ENCODE measurements at regions not wholly inside any gene's neighbourhood (a gene's known extent, or its start where the extent isn't known, plus 50 kb on each side); places are given as distances from the start of the nearest gene placed in this dataset.
"Not testable (repeated sequence)": the region's sequence is repeated elsewhere in the genome, so short reads cannot be mapped to it uniquely, and the experiment has no call there.

DNA sequence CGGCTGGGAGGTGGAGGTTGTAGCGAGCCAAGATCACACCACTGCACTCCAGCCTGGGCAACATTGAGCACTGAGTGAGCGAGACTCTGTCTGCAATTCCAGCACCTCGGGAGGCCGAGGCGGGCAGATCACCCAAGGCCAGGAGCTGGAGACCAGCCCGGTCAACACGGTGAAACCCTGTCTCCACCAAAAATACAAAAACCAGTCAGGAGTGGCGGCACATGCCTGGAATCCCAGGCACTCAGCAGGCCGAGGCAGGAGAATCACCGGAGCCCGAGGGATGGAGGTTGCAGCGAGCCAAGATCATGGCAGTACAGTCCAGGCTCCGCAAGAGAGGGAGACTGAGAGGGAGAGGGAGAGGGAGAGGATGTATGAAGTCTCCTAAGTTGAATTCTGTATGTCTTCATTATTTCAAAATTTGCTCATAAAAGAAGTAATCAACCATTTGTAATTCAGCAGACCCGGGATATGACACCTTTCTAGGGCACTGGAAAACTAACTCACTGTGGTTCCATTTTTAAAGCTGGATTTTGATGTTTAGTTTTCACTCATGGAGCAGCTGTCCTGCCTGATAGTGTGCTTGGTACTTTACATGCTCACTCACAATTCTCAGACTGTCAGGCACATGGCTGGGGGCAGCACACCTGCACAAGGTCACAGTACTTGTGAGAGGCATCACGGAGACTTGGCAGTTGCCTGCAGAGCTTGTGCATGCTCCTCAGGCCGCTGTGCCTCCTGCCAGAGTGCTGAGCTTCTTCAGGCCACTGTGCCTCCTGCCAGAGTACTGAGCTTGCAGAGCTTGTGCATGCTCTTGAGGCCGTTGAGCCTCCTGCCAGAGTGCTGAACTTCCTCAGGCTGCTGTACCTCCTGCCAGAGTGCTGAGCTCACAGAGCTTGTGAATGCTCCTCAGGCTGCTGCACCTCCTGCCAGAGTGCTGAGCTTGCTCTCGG is 106.2 kb downstream of the ERMARD start:
- Histone ChIP-seq H3K4me1 (ENCODE audit: control insufficient read depth, insufficient read depth, low read length, poor library complexity, severe bottlenecking) (peaks cover 3% of the 10 kb centered on the region), H3K27ac (ENCODE audit: insufficient read depth, low read length, poor library complexity, severe bottlenecking) (no peak overlapping the region), H3K27me3 (replicated peaks; ENCODE audit: control insufficient read depth, insufficient read depth, low read length, poor library complexity, severe bottlenecking) (no peaks in the 10 kb centered on the region), H3K36me3 (ENCODE audit: control insufficient read depth, insufficient read depth, low read length) (no peaks in the 10 kb centered on the region), H3K9me3 (ENCODE audit: control insufficient read depth, low read length) (no peaks in the 10 kb centered on the region), H3K4me3 (ENCODE audit: insufficient read depth, low read depth, low read length, poor library complexity, severe bottlenecking) (no peak overlapping the region)
- DNase-seq, result no peak

DNA sequence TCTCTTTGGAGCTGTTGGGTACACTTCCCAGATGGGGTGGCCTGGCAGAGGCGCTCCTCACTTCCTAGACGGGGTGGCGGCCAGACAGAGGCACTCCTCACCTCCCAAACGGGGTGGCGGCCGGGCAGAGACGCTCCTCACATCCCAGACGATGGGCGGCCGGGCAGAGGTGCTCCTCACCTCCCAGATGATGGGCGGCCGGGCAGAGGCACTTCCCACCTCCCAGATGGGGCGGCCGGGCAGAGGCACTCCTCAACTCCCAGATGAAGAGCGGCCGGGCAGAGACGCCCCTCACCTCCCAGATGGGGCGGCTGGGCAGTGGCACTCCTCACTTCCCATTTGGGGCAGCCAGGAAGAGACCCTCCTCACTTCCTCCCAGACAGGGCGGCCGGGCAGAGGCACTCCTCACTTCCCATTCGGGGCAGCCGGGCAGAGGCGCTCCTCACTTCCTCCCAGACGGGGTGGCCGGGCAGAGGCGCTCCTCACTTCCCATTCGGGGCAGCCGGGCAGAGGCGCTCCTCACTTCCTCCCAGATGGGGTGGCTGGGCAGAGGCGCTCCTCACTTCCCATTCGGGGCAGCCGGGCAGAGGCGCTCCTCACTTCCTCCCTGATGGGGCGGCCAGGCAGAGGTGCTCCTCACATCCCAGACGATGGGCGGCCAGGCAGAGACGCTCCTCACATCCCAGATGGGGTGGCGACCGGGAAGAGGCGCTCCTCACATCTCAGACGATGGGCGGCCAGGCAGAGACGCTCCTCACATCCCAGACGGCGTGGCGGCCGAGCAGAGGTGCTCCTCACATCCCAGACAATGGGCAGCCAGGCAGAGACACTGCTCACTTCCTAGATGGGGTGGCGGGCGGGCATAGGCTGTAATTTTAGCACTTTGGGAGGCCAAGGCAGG is 105.3 kb downstream of the ERMARD start:
- not testable (repeated sequence) for H3K4me1 ChIP-seq (ENCODE audit: control insufficient read depth, insufficient read depth, low read length, poor library complexity, severe bottlenecking); H3K27ac ChIP-seq (ENCODE audit: insufficient read depth, low read length, poor library complexity, severe bottlenecking); H3K36me3 ChIP-seq (ENCODE audit: control insufficient read depth, insufficient read depth, low read length); DNase-seq; H3K9me3 ChIP-seq (ENCODE audit: control insufficient read depth, low read length); H3K4me3 ChIP-seq (ENCODE audit: insufficient read depth, low read depth, low read length, poor library complexity, severe bottlenecking); H3K27me3 ChIP-seq (replicated peaks; ENCODE audit: control insufficient read depth, insufficient read depth, low read length, poor library complexity, severe bottlenecking)

DNA sequence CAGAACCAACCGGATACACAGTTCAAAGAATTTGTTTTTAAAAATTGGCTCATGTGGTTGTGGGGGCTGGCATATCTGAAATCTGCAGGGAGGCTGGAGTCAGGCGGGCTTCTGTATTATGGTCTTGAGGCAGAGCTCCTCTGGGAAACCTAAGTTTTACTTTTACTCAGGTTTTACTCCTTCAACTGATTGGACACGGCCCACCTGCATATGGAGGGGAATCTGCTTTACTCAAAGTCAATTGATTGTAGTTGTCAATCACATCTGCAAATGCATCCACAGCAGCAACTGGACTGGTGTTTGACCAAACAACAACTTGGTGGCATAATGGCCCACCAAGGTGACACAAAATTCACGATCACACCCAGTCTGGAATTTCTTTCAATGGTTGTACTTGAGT is 103.4 kb downstream of the ERMARD start:
- Histone ChIP-seq H3K9me3 (ENCODE audit: control insufficient read depth, low read length) (no peaks in the 10 kb centered on the region), H3K4me3 (ENCODE audit: insufficient read depth, low read depth, low read length, poor library complexity, severe bottlenecking) (no peak overlapping the region), H3K36me3 (ENCODE audit: control insufficient read depth, insufficient read depth, low read length) (no peaks in the 10 kb centered on the region), H3K27me3 (replicated peaks; ENCODE audit: control insufficient read depth, insufficient read depth, low read length, poor library complexity, severe bottlenecking) (no peaks in the 10 kb centered on the region), H3K27ac (ENCODE audit: insufficient read depth, low read length, poor library complexity, severe bottlenecking) (no peak overlapping the region), H3K4me1 (ENCODE audit: control insufficient read depth, insufficient read depth, low read length, poor library complexity, severe bottlenecking) (no peaks in the 10 kb centered on the region)
- no peak for DNase-seq

DNA sequence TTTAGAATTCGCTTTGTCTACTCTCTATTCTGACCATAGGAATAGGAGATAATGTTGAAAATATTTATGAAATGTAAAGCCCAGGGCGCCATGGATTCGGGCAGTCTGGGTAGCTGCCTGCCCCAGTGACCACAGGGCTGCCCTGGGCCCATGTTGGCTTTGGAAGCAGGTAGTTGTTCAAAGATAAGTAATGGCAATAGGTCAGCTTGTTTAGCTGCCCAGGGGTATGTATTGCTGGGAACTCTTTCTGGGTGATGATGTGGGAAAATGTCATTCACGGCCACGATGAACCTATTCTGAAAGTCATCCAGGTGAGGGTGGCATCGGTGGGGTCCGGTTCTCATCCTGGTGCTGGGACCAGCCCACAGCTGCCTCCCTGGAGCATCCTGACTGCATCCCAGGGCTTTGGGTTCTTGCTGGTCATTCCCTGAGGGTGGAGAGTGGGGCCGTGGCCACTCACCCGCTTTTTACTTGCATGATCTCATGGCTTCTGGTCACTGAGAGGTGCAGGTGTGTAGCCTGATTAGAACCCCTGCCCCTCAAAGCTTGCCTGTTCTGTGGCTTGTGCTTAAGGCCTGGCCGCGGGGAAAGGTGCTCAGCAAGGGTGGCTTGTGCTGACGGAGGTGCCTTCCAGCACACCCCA is 102.8 kb downstream of the ERMARD start:
- Histone ChIP-seq H3K27me3 (replicated peaks; ENCODE audit: control insufficient read depth, insufficient read depth, low read length, poor library complexity, severe bottlenecking) (no peaks in the 10 kb centered on the region), H3K4me1 (ENCODE audit: control insufficient read depth, insufficient read depth, low read length, poor library complexity, severe bottlenecking) (no peaks in the 10 kb centered on the region), H3K36me3 (ENCODE audit: control insufficient read depth, insufficient read depth, low read length) (no peaks in the 10 kb centered on the region), H3K4me3 (ENCODE audit: insufficient read depth, low read depth, low read length, poor library complexity, severe bottlenecking) (no peak overlapping the region), H3K27ac (ENCODE audit: insufficient read depth, low read length, poor library complexity, severe bottlenecking) (no peak overlapping the region), H3K9me3 (ENCODE audit: control insufficient read depth, low read length) (no peaks in the 10 kb centered on the region)
- DNase-seq, result no peak

DNA sequence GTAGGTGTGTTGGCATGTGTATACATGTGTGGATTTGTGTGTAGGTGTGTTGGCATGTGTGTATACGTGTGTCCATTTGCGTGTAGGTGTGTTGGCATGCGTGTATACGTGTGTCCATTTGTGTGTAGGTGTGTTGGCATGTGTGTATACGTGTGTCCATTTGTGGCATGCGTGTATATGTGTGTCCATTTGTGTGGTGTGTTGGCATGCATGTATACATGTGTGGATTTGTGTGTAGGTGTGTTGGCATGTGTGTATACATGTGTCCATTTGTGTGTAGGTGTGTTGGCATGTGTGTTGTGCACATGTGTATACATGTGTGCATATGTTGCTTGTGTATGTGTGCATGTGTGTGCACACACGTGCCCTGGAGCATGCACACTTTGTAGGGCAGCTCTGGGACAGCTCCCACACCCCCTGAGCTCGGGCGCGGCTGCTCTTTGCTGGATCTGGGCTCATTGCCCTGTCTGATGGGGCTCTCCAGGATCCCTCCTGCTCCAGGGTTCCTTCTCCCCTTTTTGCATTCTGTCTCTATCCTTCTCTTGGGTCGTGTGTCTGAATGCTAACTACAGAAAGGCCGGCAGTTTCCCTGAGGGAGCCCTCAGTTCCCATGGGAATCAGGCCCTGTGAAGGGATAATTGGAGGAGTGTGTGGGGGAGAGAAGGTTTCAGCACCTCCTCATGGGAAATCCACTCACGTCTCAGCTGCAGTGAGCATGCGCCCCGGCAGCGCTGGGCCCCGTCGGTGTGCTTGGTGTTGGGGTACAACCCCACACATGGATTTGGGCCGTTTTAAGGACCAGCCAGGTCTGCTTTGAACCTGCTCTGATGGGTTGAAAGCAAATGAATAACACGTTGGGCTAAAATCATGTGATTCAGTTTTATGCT is 102.0 kb downstream of the ERMARD start:
- H3K4me3 ChIP-seq (ENCODE audit: insufficient read depth, low read depth, low read length, poor library complexity, severe bottlenecking), result no peak overlapping the region
- no peaks in the 10 kb centered on the region for H3K9me3 ChIP-seq (ENCODE audit: control insufficient read depth, low read length)
- DNase-seq, result no peak
- H3K27me3 ChIP-seq (replicated peaks; ENCODE audit: control insufficient read depth, insufficient read depth, low read length, poor library complexity, severe bottlenecking), result no peaks in the 10 kb centered on the region
- no peaks in the 10 kb centered on the region for H3K36me3 ChIP-seq (ENCODE audit: control insufficient read depth, insufficient read depth, low read length)
- no peaks in the 10 kb centered on the region for H3K4me1 ChIP-seq (ENCODE audit: control insufficient read depth, insufficient read depth, low read length, poor library complexity, severe bottlenecking)
- no peak overlapping the region for H3K27ac ChIP-seq (ENCODE audit: insufficient read depth, low read length, poor library complexity, severe bottlenecking)

DNA sequence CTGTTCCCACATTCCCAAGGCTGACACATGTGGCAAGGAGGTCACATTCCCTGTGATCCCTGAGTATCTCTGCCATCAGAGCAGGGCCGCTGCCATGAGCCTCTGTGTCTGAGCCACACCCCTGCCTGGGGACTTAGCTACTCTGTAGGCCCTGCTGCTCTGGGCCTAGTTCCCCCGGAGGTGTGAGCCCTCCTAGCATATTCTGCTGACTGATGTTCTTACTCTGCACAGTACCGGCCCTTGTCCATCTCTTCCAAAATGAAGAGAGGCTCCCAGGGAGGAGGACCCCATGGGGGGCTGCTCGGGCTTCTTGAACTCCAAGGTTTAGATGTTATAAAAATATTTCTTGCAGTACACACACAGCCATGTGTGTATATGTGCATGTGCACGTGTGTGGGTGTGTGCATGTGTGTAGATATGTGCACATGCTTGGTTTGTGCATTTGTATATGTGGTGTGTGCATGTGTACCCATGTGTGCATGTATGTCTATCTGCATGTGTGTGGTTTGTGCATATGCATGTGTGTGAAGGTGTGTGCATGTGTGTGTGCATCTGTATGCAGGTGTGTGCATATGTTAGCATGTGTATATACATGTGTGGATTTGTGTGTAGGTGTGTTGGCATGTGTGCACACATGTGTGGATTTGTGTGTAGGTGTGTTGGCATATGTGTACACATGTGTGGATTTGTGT is 101.2 kb downstream of the ERMARD start:
- no peaks in the 10 kb centered on the region for H3K27me3 ChIP-seq (replicated peaks; ENCODE audit: control insufficient read depth, insufficient read depth, low read length, poor library complexity, severe bottlenecking)
- no peak for DNase-seq
- H3K4me1 ChIP-seq (ENCODE audit: control insufficient read depth, insufficient read depth, low read length, poor library complexity, severe bottlenecking), result no peaks in the 10 kb centered on the region
- H3K9me3 ChIP-seq (ENCODE audit: control insufficient read depth, low read length), result no peaks in the 10 kb centered on the region
- no peaks in the 10 kb centered on the region for H3K36me3 ChIP-seq (ENCODE audit: control insufficient read depth, insufficient read depth, low read length)
- H3K4me3 ChIP-seq (ENCODE audit: insufficient read depth, low read depth, low read length, poor library complexity, severe bottlenecking), result no peak overlapping the region
- H3K27ac ChIP-seq (ENCODE audit: insufficient read depth, low read length, poor library complexity, severe bottlenecking), result no peak overlapping the region

DNA sequence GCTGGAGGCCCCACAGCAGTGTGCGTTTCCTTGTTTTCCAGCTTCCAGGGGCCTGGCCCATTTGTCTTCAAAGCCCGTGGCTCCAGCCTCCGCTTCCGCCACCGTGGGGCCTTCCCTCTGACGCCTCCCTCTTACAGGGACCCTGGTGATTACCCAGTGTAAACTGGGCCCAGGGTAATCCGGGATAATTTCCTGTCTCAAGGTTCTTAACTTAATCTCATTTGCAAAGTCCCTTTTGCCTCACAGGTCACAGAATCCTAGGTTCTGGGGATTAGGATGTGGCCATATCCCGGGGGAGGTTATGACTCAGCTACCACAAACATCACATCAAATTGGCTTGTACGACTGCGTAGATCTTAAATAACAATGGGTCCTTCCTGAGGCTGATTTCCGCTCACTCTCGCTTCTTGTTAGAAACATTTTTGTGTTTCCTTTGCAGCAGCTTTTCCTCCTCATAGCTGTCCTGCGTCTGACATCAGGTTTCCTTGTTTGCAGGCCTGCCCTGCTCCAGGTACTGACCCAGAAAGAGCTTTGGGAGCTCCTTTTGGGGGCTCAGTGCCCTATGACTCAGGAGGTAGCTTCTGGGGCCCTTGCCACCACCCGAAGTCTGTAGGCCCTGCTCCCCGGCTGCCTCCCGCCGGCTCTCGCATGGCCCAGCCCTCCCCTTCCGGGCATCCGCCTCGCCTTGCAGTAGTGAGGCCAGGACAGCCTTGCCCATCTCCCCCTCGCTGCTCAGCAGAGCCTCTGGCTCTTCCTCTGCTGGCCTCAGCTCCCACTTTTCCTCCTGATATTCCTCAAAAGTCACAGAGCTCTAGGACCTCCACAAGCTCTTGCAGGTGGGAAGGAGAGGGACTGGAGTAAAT is 100.5 kb downstream of the ERMARD start:
- Histone ChIP-seq H3K9me3 (ENCODE audit: control insufficient read depth, low read length) (no peaks in the 10 kb centered on the region), H3K36me3 (ENCODE audit: control insufficient read depth, insufficient read depth, low read length) (no peaks in the 10 kb centered on the region), H3K27me3 (replicated peaks; ENCODE audit: control insufficient read depth, insufficient read depth, low read length, poor library complexity, severe bottlenecking) (no peaks in the 10 kb centered on the region), H3K4me3 (ENCODE audit: insufficient read depth, low read depth, low read length, poor library complexity, severe bottlenecking) (no peak overlapping the region), H3K27ac (ENCODE audit: insufficient read depth, low read length, poor library complexity, severe bottlenecking) (no peak overlapping the region), H3K4me1 (ENCODE audit: control insufficient read depth, insufficient read depth, low read length, poor library complexity, severe bottlenecking) (no peaks in the 10 kb centered on the region)
- DNase-seq, result no peak

DNA sequence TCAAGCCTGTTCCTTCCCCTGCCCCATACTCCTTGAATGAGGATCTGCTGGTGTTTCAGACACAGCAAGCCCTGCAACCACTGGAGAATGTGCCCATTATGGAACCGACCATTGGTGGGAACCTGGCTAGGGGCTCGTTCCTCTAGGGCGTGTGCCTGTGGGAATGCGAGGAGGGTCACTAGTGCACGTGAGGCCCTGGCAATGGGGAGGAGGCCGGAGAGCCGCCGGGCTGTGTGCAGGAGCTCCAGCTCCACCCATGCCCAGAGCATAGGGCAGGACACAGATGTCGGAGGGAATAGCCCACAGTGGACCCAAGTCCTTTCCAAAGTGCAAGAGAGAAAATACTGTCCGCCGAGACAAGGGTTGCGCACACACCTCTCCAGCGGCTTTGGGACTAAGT is 99.3 kb downstream of the ERMARD start:
- Histone ChIP-seq H3K27me3 (replicated peaks; ENCODE audit: control insufficient read depth, insufficient read depth, low read length, poor library complexity, severe bottlenecking) (no peaks in the 10 kb centered on the region), H3K27ac (ENCODE audit: insufficient read depth, low read length, poor library complexity, severe bottlenecking) (no peak overlapping the region), H3K4me1 (ENCODE audit: control insufficient read depth, insufficient read depth, low read length, poor library complexity, severe bottlenecking) (no peaks in the 10 kb centered on the region), H3K4me3 (ENCODE audit: insufficient read depth, low read depth, low read length, poor library complexity, severe bottlenecking) (no peak overlapping the region), H3K36me3 (ENCODE audit: control insufficient read depth, insufficient read depth, low read length) (no peaks in the 10 kb centered on the region), H3K9me3 (ENCODE audit: control insufficient read depth, low read length) (no peaks in the 10 kb centered on the region)
- DNase-seq, result no peak

Data from effector memory CD4-positive, alpha-beta T cell (primary cell).